HG02870 (cell line): ENCODE measurements at regions not wholly inside any gene's neighbourhood (a gene's known extent, or its start where the extent isn't known, plus 50 kb on each side); places are given as distances from the start of the nearest gene placed in this dataset.
"Not testable (repeated sequence)": the region's sequence is repeated elsewhere in the genome, so short reads cannot be mapped to it uniquely, and the experiment has no call there.

ENCODE experiments used
- ATAC-seq: cut with Tn5 transposase; IDR thresholded peaks from one replicate; pipeline ENCODE4 v1.9.1; 2021; ENCODE audit warnings: mild to moderate bottlenecking, moderate library complexity; ENCODE audit not compliant: unreplicated experiment

GRCh38 chr3:3346556-3346955, 167.1 kb upstream of the CRBN start:
- ATAC-seq = no peak

- ATAC-seq = no peak
These were observed 162.7 kb upstream of the CRBN start for GRCh38 chr3:3342141-3342540.

GRCh38 chr3:3340965-3341895, 161.7 kb upstream of the CRBN start:
- ATAC-seq = no peak

- no peak for ATAC-seq
These were observed 161.0 kb upstream of the CRBN start for GRCh38 chr3:3340526-3340925.

GRCh38 chr3:3335903-3336302, 156.4 kb upstream of the CRBN start:
- ATAC-seq = no peak

GRCh38 chr3:3334491-3334890, 155.0 kb upstream of the CRBN start:
- ATAC-seq = no peak

GRCh38 chr3:3333571-3333970, 154.1 kb upstream of the CRBN start:
- no peak for ATAC-seq

GRCh38 chr3:3316521-3316920, 137.0 kb upstream of the CRBN start:
- no peak for ATAC-seq

GRCh38 chr3:3315846-3316245, 136.4 kb upstream of the CRBN start:
- no peak for ATAC-seq

- no peak for ATAC-seq
These were observed 130.4 kb upstream of the CRBN start for GRCh38 chr3:3309887-3310286.

GRCh38 chr3:3308809-3309208, 129.3 kb upstream of the CRBN start:
- no peak for ATAC-seq

- no peak for ATAC-seq
These were observed 128.0 kb upstream of the CRBN start for GRCh38 chr3:3307491-3307890.

GRCh38 chr3:3305841-3306240, 126.3 kb upstream of the CRBN start:
- no peak for ATAC-seq

- ATAC-seq = no peak
These were observed 125.6 kb upstream of the CRBN start for GRCh38 chr3:3305084-3305483.

GRCh38 chr3:3303636-3304035, 124.1 kb upstream of the CRBN start:
- no peak for ATAC-seq

- no peak for ATAC-seq
These were observed 123.5 kb upstream of the CRBN start for GRCh38 chr3:3302964-3303363.

- ATAC-seq = no peak
These were observed 122.0 kb upstream of the CRBN start for GRCh38 chr3:3301476-3301875.

GRCh38 chr3:3296979-3297381, 117.5 kb upstream of the CRBN start:
- ATAC-seq = no peak

- ATAC-seq = no peak
These were observed 116.1 kb upstream of the CRBN start for GRCh38 chr3:3295586-3295985.

- not testable (repeated sequence) for ATAC-seq
These were observed 112.3 kb upstream of the CRBN start for GRCh38 chr3:3291756-3292283.

- ATAC-seq = no peak
These were observed 108.8 kb upstream of the CRBN start for GRCh38 chr3:3288255-3288654.

GRCh38 chr3:3286014-3286413, 106.5 kb upstream of the CRBN start:
- ATAC-seq = no peak

GRCh38 chr3:3281024-3281423, 101.5 kb upstream of the CRBN start:
- ATAC-seq = peak; percentile 80
